ENCODE measurements at regions not wholly inside any gene's neighbourhood (a gene's known extent, or its start where the extent isn't known, plus 50 kb on each side); places are given as distances from the start of the nearest gene placed in this dataset.
"Not testable (repeated sequence)": the region's sequence is repeated elsewhere in the genome, so short reads cannot be mapped to it uniquely, and the experiment has no call there.

- DNase-seq: no peak
These were observed 97.1 kb downstream of the PLPPR4 start for GRCh38 chr1:99361406-99361805.

- no peak for DNase-seq
These were observed 99.2 kb downstream of the PLPPR4 start for GRCh38 chr1:99363531-99363930.

GRCh38 chr1:99365141-99365540 lies 100.8 kb downstream of the PLPPR4 start:
- DNase-seq: no peak

GRCh38 chr1:99365545-99365944 lies 101.3 kb downstream of the PLPPR4 start:
- no peak for DNase-seq

- no peak for DNase-seq
These were observed 104.9 kb downstream of the PLPPR4 start for GRCh38 chr1:99369154-99369553.

- DNase-seq: no peak
These were observed 106.2 kb downstream of the PLPPR4 start for GRCh38 chr1:99370476-99370875.

GRCh38 chr1:99371413-99371812 lies 107.1 kb downstream of the PLPPR4 start:
- no peak for DNase-seq

- DNase-seq: no peak
These were observed 109.8 kb downstream of the PLPPR4 start for GRCh38 chr1:99374109-99374508.

GRCh38 chr1:99374693-99375092 lies 110.4 kb downstream of the PLPPR4 start:
- not testable (repeated sequence) for DNase-seq

GRCh38 chr1:99384021-99384420 lies 119.7 kb downstream of the PLPPR4 start:
- DNase-seq: no peak

- DNase-seq: no peak
These were observed 121.6 kb downstream of the PLPPR4 start for GRCh38 chr1:99385852-99386251.

GRCh38 chr1:99396389-99396788 lies 132.1 kb downstream of the PLPPR4 start:
- no peak for DNase-seq

- DNase-seq: no peak
These were observed 132.7 kb downstream of the PLPPR4 start for GRCh38 chr1:99397029-99397428.

GRCh38 chr1:99397863-99398262 lies 133.6 kb downstream of the PLPPR4 start:
- DNase-seq: no peak

- DNase-seq: not testable (repeated sequence)
These were observed 137.3 kb downstream of the PLPPR4 start for GRCh38 chr1:99401556-99401955.

- DNase-seq: not testable (repeated sequence)
These were observed 140.1 kb downstream of the PLPPR4 start for GRCh38 chr1:99404399-99404798.

GRCh38 chr1:99405325-99405724 lies 141.0 kb downstream of the PLPPR4 start:
- not testable (repeated sequence) for DNase-seq

- DNase-seq: no peak
These were observed 142.7 kb downstream of the PLPPR4 start for GRCh38 chr1:99407018-99407417.

GRCh38 chr1:99424087-99424486 lies 159.8 kb downstream of the PLPPR4 start:
- no peak for DNase-seq

- DNase-seq: no peak
These were observed 165.5 kb downstream of the PLPPR4 start for GRCh38 chr1:99429754-99430153.

- no peak for DNase-seq
These were observed 174.5 kb downstream of the PLPPR4 start for GRCh38 chr1:99438656-99439230.

GRCh38 chr1:99439433-99440075 lies 175.3 kb downstream of the PLPPR4 start:
- DNase-seq: no peak

GRCh38 chr1:99441299-99442095 lies 177.2 kb downstream of the PLPPR4 start:
- no peak for DNase-seq

Data from cerebellar nuclear complex (tissue), 1 donor.